NT2/D1 (cell line): ENCODE measurements at regions not wholly inside any gene's neighbourhood (a gene's known extent, or its start where the extent isn't known, plus 50 kb on each side); places are given as distances from the start of the nearest gene placed in this dataset.

ENCODE experiments used
- YY1 ChIP-seq: IDR thresholded peaks from 2 replicates; pipeline ENCODE4 v1.6.1; 2011; ENCODE audit not compliant: insufficient read length, insufficient read depth
- ZNF274 ChIP-seq: IDR thresholded peaks from 2 replicates; pipeline ENCODE4 v1.6.1; 2011; ENCODE audit warnings: mild to moderate bottlenecking, low read depth, low read length

DNA sequence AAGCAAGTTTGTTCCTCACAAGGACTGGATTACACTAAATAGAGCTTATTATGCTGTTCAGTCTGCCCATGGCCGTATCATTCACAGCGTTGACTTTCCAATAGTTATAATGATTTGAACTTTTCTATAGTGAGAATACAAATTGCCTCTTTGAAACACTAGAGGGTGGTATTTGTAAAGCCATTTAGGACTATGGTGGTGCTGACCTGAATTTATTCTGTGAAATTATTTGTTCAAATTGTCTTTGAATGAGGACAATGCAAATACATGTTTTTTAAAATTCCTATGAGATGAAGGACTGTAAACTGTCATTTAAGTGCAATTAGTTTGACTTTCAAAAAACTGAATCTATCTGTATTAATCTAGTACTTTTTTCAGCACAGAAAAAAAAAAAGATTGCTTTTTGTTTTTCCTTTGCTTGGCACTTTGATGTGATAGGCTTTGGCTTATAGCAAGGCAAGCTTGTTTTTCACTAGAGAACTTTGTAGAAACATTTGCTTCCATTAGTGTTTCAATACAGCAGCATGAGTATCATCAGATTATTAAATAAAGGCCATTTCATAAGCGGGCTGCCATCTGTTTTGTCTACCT lies 122.7 kb upstream of the TMEM229A start:
- TF ChIP-seq YY1: no peak
- TF ChIP-seq ZNF274: no peak
